Panc1 (cell line): ENCODE measurements at regions not wholly inside any gene's neighbourhood (a gene's known extent, or its start where the extent isn't known, plus 50 kb on each side); places are given as distances from the start of the nearest gene placed in this dataset.
A peak's percentile ranks its signal among the peaks of the same experiment; 100 is the strongest.

Source experiments
- POLR2AphosphoS5 ChIP-seq: IDR thresholded peaks from 2 replicates; pipeline ENCODE4 v1.6.1; 2012; ENCODE audit warnings: mild to moderate bottlenecking, low read depth, low read length, moderate library complexity
- SIN3A ChIP-seq: IDR thresholded peaks from 2 replicates; pipeline ENCODE4 v1.6.1; 2012; ENCODE audit warnings: low read depth, mild to moderate bottlenecking, low read length, moderate library complexity, borderline replicate concordance; ENCODE audit not compliant: insufficient read depth
- TF ChIP-seq, protein P1 (sequence below): fragments of 450-650 bp; IDR thresholded peaks from 2 replicates; pipeline ENCODE4 v1.5.1; 2017; ENCODE audit warnings: mild to moderate bottlenecking
- TF ChIP-seq, protein P2 (sequence below), 2 experiments: IDR thresholded peaks; 2 replicates each; pipeline ENCODE4 v1.6.1; 2011 to 2012; ENCODE audit warnings: low read depth in 2 of 2, control low read depth in 1 of 2, low read length in 1 of 2, mild to moderate bottlenecking in 1 of 2, moderate library complexity in 1 of 2; ENCODE audit not compliant: insufficient read depth in 1 of 2

DNA sequence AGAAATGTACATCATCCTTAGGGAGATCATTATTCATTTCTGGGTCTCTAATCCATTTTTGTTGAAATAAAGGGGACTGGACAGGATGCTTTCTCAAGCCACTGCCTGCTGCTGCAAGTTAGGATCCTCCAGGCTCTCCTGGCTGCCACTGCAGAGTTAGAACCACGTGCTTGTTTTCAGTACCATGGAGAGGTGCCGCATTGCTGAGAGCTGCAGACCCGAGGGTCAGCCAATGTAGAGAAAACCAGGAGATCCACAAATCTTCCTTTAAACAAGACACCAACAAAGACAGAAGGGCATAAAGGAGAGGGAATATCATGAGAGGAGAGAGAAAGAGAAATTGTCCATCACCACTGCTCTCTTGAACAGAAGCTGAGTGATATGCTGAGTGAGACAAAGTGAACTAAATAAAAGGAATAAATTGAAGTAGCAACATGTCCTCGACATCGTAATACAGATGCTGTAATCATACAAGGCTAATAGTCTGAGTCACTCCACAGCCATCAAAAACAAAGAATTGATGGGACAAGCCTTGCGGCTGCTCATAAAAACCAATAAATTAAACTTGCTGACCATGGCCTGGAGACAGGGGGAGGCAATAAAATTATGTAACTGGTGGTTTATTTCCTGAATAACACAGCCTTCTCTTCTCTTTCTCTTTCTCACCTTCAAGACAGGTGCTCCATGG is 255.7 kb downstream of the OMA1 start:
- TF ChIP-seq, protein P1, sequence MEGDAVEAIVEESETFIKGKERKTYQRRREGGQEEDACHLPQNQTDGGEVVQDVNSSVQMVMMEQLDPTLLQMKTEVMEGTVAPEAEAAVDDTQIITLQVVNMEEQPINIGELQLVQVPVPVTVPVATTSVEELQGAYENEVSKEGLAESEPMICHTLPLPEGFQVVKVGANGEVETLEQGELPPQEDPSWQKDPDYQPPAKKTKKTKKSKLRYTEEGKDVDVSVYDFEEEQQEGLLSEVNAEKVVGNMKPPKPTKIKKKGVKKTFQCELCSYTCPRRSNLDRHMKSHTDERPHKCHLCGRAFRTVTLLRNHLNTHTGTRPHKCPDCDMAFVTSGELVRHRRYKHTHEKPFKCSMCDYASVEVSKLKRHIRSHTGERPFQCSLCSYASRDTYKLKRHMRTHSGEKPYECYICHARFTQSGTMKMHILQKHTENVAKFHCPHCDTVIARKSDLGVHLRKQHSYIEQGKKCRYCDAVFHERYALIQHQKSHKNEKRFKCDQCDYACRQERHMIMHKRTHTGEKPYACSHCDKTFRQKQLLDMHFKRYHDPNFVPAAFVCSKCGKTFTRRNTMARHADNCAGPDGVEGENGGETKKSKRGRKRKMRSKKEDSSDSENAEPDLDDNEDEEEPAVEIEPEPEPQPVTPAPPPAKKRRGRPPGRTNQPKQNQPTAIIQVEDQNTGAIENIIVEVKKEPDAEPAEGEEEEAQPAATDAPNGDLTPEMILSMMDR: no peak
- TF ChIP-seq POLR2AphosphoS5 (no peak), SIN3A (no peak)
- TF ChIP-seq, protein P2, sequence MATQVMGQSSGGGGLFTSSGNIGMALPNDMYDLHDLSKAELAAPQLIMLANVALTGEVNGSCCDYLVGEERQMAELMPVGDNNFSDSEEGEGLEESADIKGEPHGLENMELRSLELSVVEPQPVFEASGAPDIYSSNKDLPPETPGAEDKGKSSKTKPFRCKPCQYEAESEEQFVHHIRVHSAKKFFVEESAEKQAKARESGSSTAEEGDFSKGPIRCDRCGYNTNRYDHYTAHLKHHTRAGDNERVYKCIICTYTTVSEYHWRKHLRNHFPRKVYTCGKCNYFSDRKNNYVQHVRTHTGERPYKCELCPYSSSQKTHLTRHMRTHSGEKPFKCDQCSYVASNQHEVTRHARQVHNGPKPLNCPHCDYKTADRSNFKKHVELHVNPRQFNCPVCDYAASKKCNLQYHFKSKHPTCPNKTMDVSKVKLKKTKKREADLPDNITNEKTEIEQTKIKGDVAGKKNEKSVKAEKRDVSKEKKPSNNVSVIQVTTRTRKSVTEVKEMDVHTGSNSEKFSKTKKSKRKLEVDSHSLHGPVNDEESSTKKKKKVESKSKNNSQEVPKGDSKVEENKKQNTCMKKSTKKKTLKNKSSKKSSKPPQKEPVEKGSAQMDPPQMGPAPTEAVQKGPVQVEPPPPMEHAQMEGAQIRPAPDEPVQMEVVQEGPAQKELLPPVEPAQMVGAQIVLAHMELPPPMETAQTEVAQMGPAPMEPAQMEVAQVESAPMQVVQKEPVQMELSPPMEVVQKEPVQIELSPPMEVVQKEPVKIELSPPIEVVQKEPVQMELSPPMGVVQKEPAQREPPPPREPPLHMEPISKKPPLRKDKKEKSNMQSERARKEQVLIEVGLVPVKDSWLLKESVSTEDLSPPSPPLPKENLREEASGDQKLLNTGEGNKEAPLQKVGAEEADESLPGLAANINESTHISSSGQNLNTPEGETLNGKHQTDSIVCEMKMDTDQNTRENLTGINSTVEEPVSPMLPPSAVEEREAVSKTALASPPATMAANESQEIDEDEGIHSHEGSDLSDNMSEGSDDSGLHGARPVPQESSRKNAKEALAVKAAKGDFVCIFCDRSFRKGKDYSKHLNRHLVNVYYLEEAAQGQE (IDR thresholded peaks at IDR 0.05; ENCODE audit: insufficient read depth in 1 of 2, low read depth in 2 of 2, low read length in 1 of 2): peak; percentile 82 to 87
